ENCODE measurements at regions not wholly inside any gene's neighbourhood (a gene's known extent, or its start where the extent isn't known, plus 50 kb on each side); places are given as distances from the start of the nearest gene placed in this dataset.

DNA sequence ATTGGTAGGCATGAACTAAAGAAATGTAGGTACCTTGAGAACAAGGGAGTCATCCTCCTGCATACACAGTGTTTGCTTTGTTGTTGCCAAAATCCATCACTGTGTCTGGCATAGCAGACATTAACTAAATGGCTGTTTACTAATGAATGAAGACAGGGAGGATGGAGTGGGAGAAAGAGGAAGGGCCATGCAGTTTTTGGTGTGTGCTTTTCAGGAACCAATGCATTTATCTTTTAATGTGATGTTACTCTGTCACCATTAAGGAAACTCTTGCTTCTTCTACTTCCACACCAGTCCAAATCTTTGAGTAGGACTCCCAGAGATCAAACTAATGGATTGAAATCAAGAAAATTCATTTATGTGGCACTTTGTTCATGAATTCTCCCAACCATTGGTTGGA, 55.6 kb upstream of the DUSP10 start:
- no peak for DNase-seq (ENCODE audit: low read depth)
- H3K4me3 ChIP-seq (ENCODE audit: low read depth, low read length): no peak overlapping the region
- TF ChIP-seq, protein P1, sequence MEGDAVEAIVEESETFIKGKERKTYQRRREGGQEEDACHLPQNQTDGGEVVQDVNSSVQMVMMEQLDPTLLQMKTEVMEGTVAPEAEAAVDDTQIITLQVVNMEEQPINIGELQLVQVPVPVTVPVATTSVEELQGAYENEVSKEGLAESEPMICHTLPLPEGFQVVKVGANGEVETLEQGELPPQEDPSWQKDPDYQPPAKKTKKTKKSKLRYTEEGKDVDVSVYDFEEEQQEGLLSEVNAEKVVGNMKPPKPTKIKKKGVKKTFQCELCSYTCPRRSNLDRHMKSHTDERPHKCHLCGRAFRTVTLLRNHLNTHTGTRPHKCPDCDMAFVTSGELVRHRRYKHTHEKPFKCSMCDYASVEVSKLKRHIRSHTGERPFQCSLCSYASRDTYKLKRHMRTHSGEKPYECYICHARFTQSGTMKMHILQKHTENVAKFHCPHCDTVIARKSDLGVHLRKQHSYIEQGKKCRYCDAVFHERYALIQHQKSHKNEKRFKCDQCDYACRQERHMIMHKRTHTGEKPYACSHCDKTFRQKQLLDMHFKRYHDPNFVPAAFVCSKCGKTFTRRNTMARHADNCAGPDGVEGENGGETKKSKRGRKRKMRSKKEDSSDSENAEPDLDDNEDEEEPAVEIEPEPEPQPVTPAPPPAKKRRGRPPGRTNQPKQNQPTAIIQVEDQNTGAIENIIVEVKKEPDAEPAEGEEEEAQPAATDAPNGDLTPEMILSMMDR (IDR thresholded peaks at IDR 0.05; ENCODE audit: control insufficient read depth, extremely low read depth, insufficient read depth): no peak

DNA sequence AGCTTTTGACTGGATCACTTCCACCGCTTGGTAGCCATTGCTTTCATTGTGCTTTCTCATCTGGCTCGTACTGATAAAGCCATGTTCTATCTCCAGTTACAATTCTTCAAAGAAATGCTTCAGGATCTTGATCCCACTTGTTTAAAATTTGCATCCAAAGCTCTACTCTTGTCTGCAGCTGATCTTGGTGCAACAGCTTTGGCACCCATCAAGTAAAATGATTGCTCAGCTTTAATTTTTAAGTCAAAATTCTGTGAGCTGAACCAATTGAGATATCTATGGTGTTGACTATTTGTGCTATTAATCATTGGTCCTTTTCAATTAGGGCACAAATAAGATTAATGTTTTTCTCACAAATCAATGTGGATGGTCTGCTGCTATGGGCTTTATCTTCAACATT, 54.8 kb upstream of the DUSP10 start:
- DNase-seq (ENCODE audit: low read depth): no peak
- no peak overlapping the region for H3K4me3 ChIP-seq (ENCODE audit: low read depth, low read length)
- TF ChIP-seq, protein P1 (IDR thresholded peaks at IDR 0.05; ENCODE audit: control insufficient read depth, extremely low read depth, insufficient read depth): no peak

DNA sequence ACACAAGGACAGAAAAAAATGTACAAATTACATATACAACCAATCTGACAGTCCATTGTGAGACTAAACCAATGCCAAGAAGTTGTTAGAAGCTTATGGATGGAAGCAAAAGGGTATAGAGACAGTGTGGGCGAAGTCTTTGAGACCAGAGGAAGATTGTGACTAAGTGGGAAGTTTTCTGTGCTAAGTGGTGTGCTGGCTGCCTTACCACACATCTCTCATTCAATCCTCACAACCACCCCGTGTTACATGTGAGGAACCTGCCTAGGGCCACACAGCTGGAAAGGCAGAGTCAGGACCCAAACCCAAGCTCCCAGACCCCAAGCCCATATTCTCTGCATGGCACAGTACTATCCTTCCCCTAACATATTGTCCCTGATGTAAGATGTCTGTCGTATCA, 53.5 kb upstream of the DUSP10 start:
- DNase-seq (ENCODE audit: low read depth): no peak
- H3K4me3 ChIP-seq (ENCODE audit: low read depth, low read length): no peak overlapping the region
- TF ChIP-seq, protein P1 (IDR thresholded peaks at IDR 0.05; ENCODE audit: control insufficient read depth, extremely low read depth, insufficient read depth): no peak

DNA sequence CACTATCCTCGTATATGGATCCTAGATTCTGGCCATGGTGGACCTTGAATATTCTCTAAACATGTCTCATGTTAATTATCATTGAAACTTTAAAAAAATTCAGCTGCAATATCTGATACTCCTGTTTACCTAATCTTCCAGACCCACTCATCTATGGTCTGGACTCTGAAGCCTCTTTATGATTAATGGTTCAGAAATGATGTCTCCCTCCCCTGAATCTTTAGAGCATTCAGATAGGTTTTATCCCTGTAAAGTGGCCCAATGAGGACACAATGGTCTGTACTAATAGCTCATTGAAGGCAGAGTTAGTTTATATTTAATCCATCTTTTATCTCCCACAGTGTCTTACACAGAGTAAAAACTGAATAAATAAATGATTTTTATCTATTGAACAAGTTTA, 53.0 kb upstream of the DUSP10 start:
- no peak for DNase-seq (ENCODE audit: low read depth)
- TF ChIP-seq, protein P1 (IDR thresholded peaks at IDR 0.05; ENCODE audit: control insufficient read depth, extremely low read depth, insufficient read depth): no peak
- no peak overlapping the region for H3K4me3 ChIP-seq (ENCODE audit: low read depth, low read length)

DNA sequence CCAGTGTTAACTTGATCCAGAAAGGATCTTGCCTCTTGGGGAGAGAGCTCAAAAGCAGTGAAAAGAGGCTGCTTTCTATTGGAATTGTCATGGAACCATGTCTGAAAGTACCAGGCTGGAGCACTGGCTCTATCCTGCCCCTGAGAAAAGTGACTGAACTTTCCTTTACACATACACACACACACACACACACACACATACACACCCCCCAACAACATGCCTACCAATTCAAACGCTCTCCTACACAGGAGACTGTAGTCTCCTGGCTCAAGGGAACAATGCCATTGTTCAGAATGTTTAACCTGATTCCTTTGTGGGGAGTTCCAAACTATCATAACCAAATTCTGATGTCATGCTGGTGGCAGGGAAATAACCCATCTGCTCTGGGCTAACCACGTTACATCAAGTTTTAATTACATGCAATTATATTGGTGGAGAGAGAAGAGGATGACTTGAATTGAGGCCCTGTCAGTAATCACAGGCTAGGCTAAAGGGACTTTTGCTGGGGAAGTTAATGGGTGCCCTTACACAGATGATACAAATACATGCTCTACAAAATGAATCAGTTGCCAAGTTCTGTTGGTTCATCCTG, 52.3 kb upstream of the DUSP10 start:
- no peak overlapping the region for H3K4me3 ChIP-seq (ENCODE audit: low read depth, low read length)
- DNase-seq (ENCODE audit: low read depth): no peak
- TF ChIP-seq, protein P1 (IDR thresholded peaks at IDR 0.05; ENCODE audit: control insufficient read depth, extremely low read depth, insufficient read depth): no peak

- DNase-seq (ENCODE audit: low read depth): no peak
- TF ChIP-seq, protein P1 (IDR thresholded peaks at IDR 0.05; ENCODE audit: control insufficient read depth, extremely low read depth, insufficient read depth): no peak
- no peak overlapping the region for H3K4me3 ChIP-seq (ENCODE audit: low read depth, low read length)
These were observed 51.7 kb upstream of the DUSP10 start for GRCh38 chr1:221793439-221794078.

DNA sequence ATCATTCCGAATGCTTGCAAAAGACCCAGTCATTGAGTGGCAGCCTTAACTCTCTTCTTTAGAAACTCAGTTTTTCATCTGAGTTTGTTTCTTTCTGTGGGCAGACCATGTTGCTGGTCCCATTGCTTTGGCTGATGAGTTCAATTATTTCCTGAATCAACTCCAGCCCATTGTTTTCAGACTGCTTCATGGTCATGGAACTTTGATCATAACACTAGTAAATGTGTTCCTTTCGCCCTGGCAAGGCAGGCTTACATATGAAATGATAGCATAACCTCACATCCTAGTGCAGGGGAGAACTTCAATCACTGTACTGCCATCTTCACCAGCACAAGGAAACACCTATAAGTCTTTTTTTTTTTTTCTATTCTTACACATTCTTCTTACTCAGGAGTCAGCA, 50.0 kb upstream of the DUSP10 start:
- H3K4me3 ChIP-seq (ENCODE audit: low read depth, low read length): no peak overlapping the region
- TF ChIP-seq, protein P1 (IDR thresholded peaks at IDR 0.05; ENCODE audit: control insufficient read depth, extremely low read depth, insufficient read depth): no peak
- no peak for DNase-seq (ENCODE audit: low read depth)
